Right cardiac atrium (tissue), 5 donors: ENCODE measurements at regions not wholly inside any gene's neighbourhood (a gene's known extent, or its start where the extent isn't known, plus 50 kb on each side); places are given as distances from the start of the nearest gene placed in this dataset.
"Not testable (repeated sequence)": the region's sequence is repeated elsewhere in the genome, so short reads cannot be mapped to it uniquely, and the experiment has no call there.

Experiments
- ATAC-seq, 2 donors: fragments of 200-7000 bp; cut with Tn5 transposase; one replicate each; pipeline versions ENCODE4 v1.8.0 to v1.9.1; 2020; ENCODE audit warnings: moderate library complexity in 2 of 2, mild to moderate bottlenecking in 1 of 2
- DNase-seq, 3 donors: peaks; one replicate each; pipeline ENCODE4 v3.0.0-alpha.2; 2020
- H3K27ac ChIP-seq: one replicate; pipeline ENCODE4 v1.5.1; 2013; ENCODE audit warnings: mild to moderate bottlenecking, low read length, control low read depth, moderate library complexity
- H3K27me3 ChIP-seq: one replicate; pipeline ENCODE4 v1.6.1; 2013; ENCODE audit not compliant: control insufficient read depth, insufficient read depth
- H3K4me1 ChIP-seq: one replicate; pipeline ENCODE4 v1.6.1; 2013; ENCODE audit warnings: low read length; ENCODE audit not compliant: control insufficient read depth, insufficient read depth
- H3K4me3 ChIP-seq: one replicate; pipeline ENCODE4 v1.5.1; 2013; ENCODE audit warnings: low read length, control low read depth
- H3K9me3 ChIP-seq: one replicate; pipeline ENCODE4 v1.6.1; 2013; ENCODE audit warnings: low read length; ENCODE audit not compliant: control insufficient read depth
- WGBS: extraction: QIAGEN DNeasy Blood & Tissue Kit; methylation state at CpG from one replicate; pipeline ENCODE4 v1.1.7; 2013; 5-methylcytosine and 5-hydroxymethylcytosine counted together
- intact Hi-C, 4 donors: fragments of 100-400 bp; cut with DNase I; formaldehyde crosslinking; loops; one replicate each; pipeline versions ENCODE4 v1.11.0 to v1.14.0; 2022 to 2023
- donor health status: healthy with polysubstance abuse.
- donor health status: DM: no; HTN: yes; CAD: no.
- donor health status: DM: no; HTN: no; CAD: no.
- donor health status: DM: no; HTN: yes; CAD: no; lungs with severe emphysema.
- donor health status: DM: yes; HTN: yes; CAD: no.

GRCh38 chr18:1294229-1294628 lies 389.6 kb downstream of the ADCYAP1 start:
- Histone ChIP-seq H3K9me3 (no peaks in the 10 kb centered on the region), H3K4me1 (no peaks in the 10 kb centered on the region), H3K27me3 (no peaks in the 10 kb centered on the region), H3K27ac (no peak overlapping the region), H3K4me3 (no peak overlapping the region)
- intact Hi-C loops = no loop called here
- ATAC-seq (no peak), DNase-seq (no peak)
- 60% methylated on average over 4 of the region's 4 CpGs for WGBS

- H3K4me3 ChIP-seq = no peak overlapping the region
- DNase-seq = no peak
- H3K27ac ChIP-seq = no peak overlapping the region
- no peaks in the 10 kb centered on the region for H3K27me3 ChIP-seq
- no peaks in the 10 kb centered on the region for H3K4me1 ChIP-seq
- intact Hi-C loops = no loop called here
- WGBS = 70% methylated on average over 6 of the region's 6 CpGs
- H3K9me3 ChIP-seq = no peaks in the 10 kb centered on the region
- no peak for ATAC-seq
Measured at GRCh38 chr18:1296237-1296636, 391.6 kb downstream of the ADCYAP1 start.

GRCh38 chr18:1302861-1303260 lies 398.2 kb downstream of the ADCYAP1 start:
- no peak for ATAC-seq
- H3K4me3 ChIP-seq = no peak overlapping the region
- H3K27me3 ChIP-seq = no peaks in the 10 kb centered on the region
- intact Hi-C loops = no loop called here
- DNase-seq = no peak
- H3K27ac ChIP-seq = no peak overlapping the region
- no peaks in the 10 kb centered on the region for H3K9me3 ChIP-seq
- H3K4me1 ChIP-seq = no peaks in the 10 kb centered on the region

DNA sequence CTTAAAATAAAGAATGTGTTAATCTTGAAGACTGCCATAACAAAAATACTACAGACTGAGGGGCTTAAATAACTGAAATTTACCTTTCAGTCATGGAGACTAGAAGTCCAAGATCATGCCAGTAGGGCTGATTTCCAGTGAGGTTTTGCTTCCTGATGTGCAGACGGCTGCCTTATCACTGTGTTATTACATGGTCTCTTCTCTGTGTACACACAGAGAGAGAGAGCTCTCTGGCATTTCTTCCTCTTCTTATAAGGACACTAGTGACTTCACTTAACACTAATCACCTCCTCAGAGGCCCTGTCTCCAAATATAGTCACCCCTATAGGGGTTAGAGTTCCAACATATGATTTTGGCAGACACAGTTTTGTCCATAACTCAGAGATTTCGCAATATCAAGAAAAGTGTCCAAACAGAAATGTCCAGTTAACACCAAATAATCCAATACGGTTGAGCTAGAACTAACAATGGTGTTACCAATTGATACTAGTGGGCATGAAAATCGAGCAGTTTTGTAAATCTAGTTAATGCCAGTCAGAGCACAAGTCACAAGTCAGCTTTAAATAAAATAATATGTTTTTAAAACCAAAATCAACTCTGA lies 399.8 kb downstream of the ADCYAP1 start:
- intact Hi-C loops = no loop called here
- no peaks in the 10 kb centered on the region for H3K27me3 ChIP-seq
- ATAC-seq = no peak
- H3K9me3 ChIP-seq = no peaks in the 10 kb centered on the region
- no peak overlapping the region for H3K27ac ChIP-seq
- H3K4me1 ChIP-seq = no peaks in the 10 kb centered on the region
- no peak for DNase-seq
- H3K4me3 ChIP-seq = no peak overlapping the region
- WGBS = 45% methylated on average over 4 of the region's 4 CpGs

- Histone ChIP-seq H3K27ac (no peak overlapping the region), H3K4me3 (no peak overlapping the region), H3K27me3 (no peaks in the 10 kb centered on the region), H3K4me1 (no peaks in the 10 kb centered on the region), H3K9me3 (no peaks in the 10 kb centered on the region)
- intact Hi-C loops = no loop called here
- no peak for ATAC-seq
- 64% methylated on average over 2 of the region's 2 CpGs for WGBS
- DNase-seq = no peak
Measured at GRCh38 chr18:1306641-1307040, 402.0 kb downstream of the ADCYAP1 start.

DNA sequence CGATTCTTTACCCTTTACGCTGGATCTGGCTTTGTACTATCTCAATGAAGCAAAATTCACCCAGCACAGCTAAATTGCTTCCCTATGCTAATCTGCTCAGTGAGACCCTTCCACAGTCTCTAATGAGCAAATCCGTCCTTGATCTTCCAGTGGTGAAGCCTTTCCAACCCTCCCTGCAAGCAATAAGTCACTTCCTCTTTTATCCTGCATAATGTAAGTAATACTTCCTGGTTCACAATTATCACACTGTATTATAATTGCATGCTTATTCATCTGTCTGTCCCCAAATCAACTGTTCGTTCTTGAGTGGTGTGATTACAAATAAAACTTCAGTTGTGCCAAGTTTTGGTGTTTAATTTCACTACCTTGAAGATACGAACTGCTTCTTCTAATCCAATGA lies 404.0 kb downstream of the ADCYAP1 start:
- intact Hi-C loops = no loop called here
- no peak overlapping the region for H3K4me3 ChIP-seq
- 69% methylated on average over 5 of the region's 5 CpGs for WGBS
- DNase-seq (no peak), ATAC-seq (no peak)
- H3K27ac ChIP-seq = no peak overlapping the region
- H3K4me1 ChIP-seq = no peaks in the 10 kb centered on the region
- no peaks in the 10 kb centered on the region for H3K27me3 ChIP-seq
- no peaks in the 10 kb centered on the region for H3K9me3 ChIP-seq

DNA sequence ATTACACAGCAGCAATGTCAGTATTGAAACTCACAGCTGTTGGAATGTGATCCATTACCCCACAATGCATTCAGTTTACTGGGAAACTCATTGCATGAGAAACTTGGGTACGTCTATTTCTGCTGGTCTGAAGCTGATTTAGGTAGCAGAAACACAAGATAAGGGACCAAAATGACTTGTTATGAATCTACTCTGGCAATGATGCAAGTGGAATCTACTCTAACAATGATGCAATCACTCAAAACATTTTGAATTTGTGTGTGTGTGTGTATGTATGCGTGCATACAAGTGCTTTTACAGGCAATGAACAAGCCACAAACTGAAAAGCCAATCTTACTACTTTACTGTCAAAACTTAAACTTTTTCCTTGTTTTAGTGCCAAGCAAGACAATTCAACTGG lies 406.7 kb downstream of the ADCYAP1 start:
- DNase-seq (no peak), ATAC-seq (no peak)
- no peaks in the 10 kb centered on the region for H3K9me3 ChIP-seq
- H3K27me3 ChIP-seq = no peaks in the 10 kb centered on the region
- no peak overlapping the region for H3K27ac ChIP-seq
- H3K4me3 ChIP-seq = no peak overlapping the region
- intact Hi-C loops = no loop called here
- WGBS = 70% methylated on average over 2 of the region's 2 CpGs
- H3K4me1 ChIP-seq = no peaks in the 10 kb centered on the region

GRCh38 chr18:1335345-1335744 lies 430.7 kb downstream of the ADCYAP1 start:
- ATAC-seq, DNase-seq, H3K4me3 ChIP-seq, H3K4me1 ChIP-seq, H3K27ac ChIP-seq, intact Hi-C loops, H3K27me3 ChIP-seq, H3K9me3 ChIP-seq: not testable (repeated sequence)
- WGBS = 84% methylated on average over 11 of the region's 11 CpGs

GRCh38 chr18:1350931-1351450 lies 446.3 kb downstream of the ADCYAP1 start:
- DNase-seq = no peak

GRCh38 chr18:1353025-1353424 lies 448.4 kb downstream of the ADCYAP1 start:
- Histone ChIP-seq H3K27me3 (no peaks in the 10 kb centered on the region), H3K27ac (no peak overlapping the region), H3K4me3 (no peak overlapping the region), H3K4me1 (no peaks in the 10 kb centered on the region), H3K9me3 (no peaks in the 10 kb centered on the region)
- DNase-seq (no peak), ATAC-seq (no peak)
- intact Hi-C loops = no loop called here

More at GRCh38 chr18:1350931-1351450, 446.3 kb downstream of the ADCYAP1 start:
- intact Hi-C loops = no loop called here
- H3K4me1 ChIP-seq = no peaks in the 10 kb centered on the region
- 69% methylated on average over 4 of the region's 4 CpGs for WGBS
- no peaks in the 10 kb centered on the region for H3K27me3 ChIP-seq
- no peaks in the 10 kb centered on the region for H3K9me3 ChIP-seq
- H3K27ac ChIP-seq = no peak overlapping the region
- ATAC-seq = no peak
- H3K4me3 ChIP-seq = no peak overlapping the region

GRCh38 chr18:1357724-1358123 lies 453.1 kb downstream of the ADCYAP1 start:
- WGBS = 70% methylated on average over 2 of the region's 2 CpGs
- no peaks in the 10 kb centered on the region for H3K27me3 ChIP-seq
- no peak overlapping the region for H3K27ac ChIP-seq
- intact Hi-C loops = no loop called here
- DNase-seq (no peak), ATAC-seq (no peak)
- no peaks in the 10 kb centered on the region for H3K9me3 ChIP-seq
- H3K4me3 ChIP-seq = no peak overlapping the region
- H3K4me1 ChIP-seq = no peaks in the 10 kb centered on the region

GRCh38 chr18:1361936-1362335 lies 457.3 kb downstream of the ADCYAP1 start:
- 68% methylated on average over 3 of the region's 3 CpGs for WGBS
- ATAC-seq (no peak), DNase-seq (no peak)
- Histone ChIP-seq H3K4me3 (no peak overlapping the region), H3K27ac (no peak overlapping the region), H3K27me3 (no peaks in the 10 kb centered on the region), H3K4me1 (no peaks in the 10 kb centered on the region), H3K9me3 (no peaks in the 10 kb centered on the region)
- intact Hi-C loops = no loop called here
